ENCODE measurements at regions not wholly inside any gene's neighbourhood (a gene's known extent, or its start where the extent isn't known, plus 50 kb on each side); places are given as distances from the start of the nearest gene placed in this dataset.
"Not testable (repeated sequence)": the region's sequence is repeated elsewhere in the genome, so short reads cannot be mapped to it uniquely, and the experiment has no call there.

- Histone ChIP-seq H3K27me3 (ENCODE audit: control insufficient read depth, insufficient read depth, low read length) (no peaks in the 10 kb centered on the region), H3K4me1 (ENCODE audit: control insufficient read depth, insufficient read depth, low read length) (no peaks in the 10 kb centered on the region), H3K9me3 (ENCODE audit: control insufficient read depth, low read length) (no peaks in the 10 kb centered on the region), H3K4me3 (ENCODE audit: low read length) (no peak overlapping the region), H3K9ac (ENCODE audit: low read length) (no peak overlapping the region), H3K36me3 (ENCODE audit: control insufficient read depth, insufficient read depth, low read length) (no peaks in the 10 kb centered on the region)
Observed at GRCh38 chr9:108743416-108743815, 112.4 kb downstream of the ACTL7B start.

GRCh38 chr9:108742191-108742590 lies 113.6 kb downstream of the ACTL7B start:
- H3K36me3 ChIP-seq (ENCODE audit: control insufficient read depth, insufficient read depth, low read length): no peaks in the 10 kb centered on the region
- no peak overlapping the region for H3K9ac ChIP-seq (ENCODE audit: low read length)
- H3K4me1 ChIP-seq (ENCODE audit: control insufficient read depth, insufficient read depth, low read length): no peaks in the 10 kb centered on the region
- H3K4me3 ChIP-seq (ENCODE audit: low read length): no peak overlapping the region
- H3K9me3 ChIP-seq (ENCODE audit: control insufficient read depth, low read length): no peaks in the 10 kb centered on the region
- no peaks in the 10 kb centered on the region for H3K27me3 ChIP-seq (ENCODE audit: control insufficient read depth, insufficient read depth, low read length)

DNA sequence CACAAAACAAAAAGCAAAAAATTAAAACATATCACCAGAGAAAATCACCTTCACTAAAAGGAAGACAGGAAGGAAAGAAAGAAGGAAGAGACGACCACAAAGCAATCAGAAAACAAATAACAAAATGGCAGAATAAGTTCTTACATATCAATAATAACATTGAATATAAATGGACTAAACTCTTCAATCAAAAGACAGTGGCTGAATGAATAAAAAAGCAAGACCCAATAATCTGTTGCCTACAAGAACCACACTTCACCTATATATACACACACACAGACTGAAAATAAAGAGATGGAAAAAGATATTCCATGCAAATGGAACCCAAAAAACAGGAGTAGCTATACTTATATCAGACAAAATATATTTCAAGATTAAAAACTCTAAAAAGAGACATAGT lies 124.5 kb downstream of the ACTL7B start:
- not testable (repeated sequence) for H3K9me3 ChIP-seq (ENCODE audit: control insufficient read depth, low read length); H3K36me3 ChIP-seq (ENCODE audit: control insufficient read depth, insufficient read depth, low read length); H3K9ac ChIP-seq (ENCODE audit: low read length); H3K27me3 ChIP-seq (ENCODE audit: control insufficient read depth, insufficient read depth, low read length); H3K4me1 ChIP-seq (ENCODE audit: control insufficient read depth, insufficient read depth, low read length); H3K4me3 ChIP-seq (ENCODE audit: low read length)

GRCh38 chr9:108727580-108728111 lies 128.1 kb downstream of the ACTL7B start:
- Histone ChIP-seq H3K27me3 (ENCODE audit: control insufficient read depth, insufficient read depth, low read length) (no peaks in the 10 kb centered on the region), H3K9me3 (ENCODE audit: control insufficient read depth, low read length) (no peaks in the 10 kb centered on the region)

DNA sequence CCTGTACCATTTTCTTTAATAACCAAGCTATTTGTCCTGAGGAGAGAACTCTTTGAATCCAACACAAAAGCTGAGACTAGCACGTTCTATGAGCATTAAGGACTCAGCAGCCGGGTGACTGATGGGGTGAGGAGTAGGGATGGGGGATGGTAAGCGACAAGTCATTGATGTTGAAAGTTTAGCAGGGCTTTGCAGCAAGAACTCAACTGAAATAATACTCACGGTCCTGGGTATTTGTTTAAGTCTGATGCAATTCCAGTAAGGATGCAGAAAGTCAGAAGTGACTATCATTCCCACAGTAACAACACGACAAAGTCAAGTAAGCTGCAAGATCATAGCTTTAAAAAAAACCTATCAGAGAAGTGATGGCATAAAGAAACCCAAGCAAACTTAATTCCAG lies 131.1 kb downstream of the ACTL7B start:
- H3K4me3 ChIP-seq (ENCODE audit: low read length): no peak overlapping the region
- no peaks in the 10 kb centered on the region for H3K36me3 ChIP-seq (ENCODE audit: control insufficient read depth, insufficient read depth, low read length)
- H3K27me3 ChIP-seq (ENCODE audit: control insufficient read depth, insufficient read depth, low read length): no peaks in the 10 kb centered on the region
- no peak overlapping the region for H3K9ac ChIP-seq (ENCODE audit: low read length)
- H3K4me1 ChIP-seq (ENCODE audit: control insufficient read depth, insufficient read depth, low read length): no peaks in the 10 kb centered on the region
- no peaks in the 10 kb centered on the region for H3K9me3 ChIP-seq (ENCODE audit: control insufficient read depth, low read length)

More at GRCh38 chr9:108727580-108728111, 128.1 kb downstream of the ACTL7B start:
- Histone ChIP-seq H3K36me3 (ENCODE audit: control insufficient read depth, insufficient read depth, low read length) (no peaks in the 10 kb centered on the region), H3K4me1 (ENCODE audit: control insufficient read depth, insufficient read depth, low read length) (no peaks in the 10 kb centered on the region), H3K9ac (ENCODE audit: low read length) (no peak overlapping the region), H3K4me3 (ENCODE audit: low read length) (no peak overlapping the region)

DNA sequence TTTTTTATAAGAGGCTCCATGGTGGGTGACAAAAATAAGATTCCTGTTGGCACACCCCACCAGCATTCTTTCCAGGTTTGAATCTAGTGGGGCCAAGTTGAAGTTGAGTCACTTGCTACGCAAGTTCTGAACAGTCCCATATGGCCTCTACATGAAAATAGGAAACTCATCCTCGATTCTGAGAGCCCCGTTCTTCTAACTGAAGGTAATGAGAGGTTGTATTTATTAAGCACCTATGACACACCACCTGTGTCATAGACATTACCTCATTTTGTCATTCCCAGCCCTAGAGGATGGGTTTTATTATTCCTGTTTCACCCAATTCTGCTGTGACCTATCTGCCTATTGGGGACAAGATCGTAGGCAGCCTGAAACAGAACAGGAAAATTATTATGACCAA lies 131.7 kb downstream of the ACTL7B start:
- Histone ChIP-seq H3K9ac (ENCODE audit: low read length) (no peak overlapping the region), H3K4me3 (ENCODE audit: low read length) (no peak overlapping the region), H3K4me1 (ENCODE audit: control insufficient read depth, insufficient read depth, low read length) (no peaks in the 10 kb centered on the region), H3K9me3 (ENCODE audit: control insufficient read depth, low read length) (no peaks in the 10 kb centered on the region), H3K27me3 (ENCODE audit: control insufficient read depth, insufficient read depth, low read length) (no peaks in the 10 kb centered on the region), H3K36me3 (ENCODE audit: control insufficient read depth, insufficient read depth, low read length) (no peaks in the 10 kb centered on the region)

DNA sequence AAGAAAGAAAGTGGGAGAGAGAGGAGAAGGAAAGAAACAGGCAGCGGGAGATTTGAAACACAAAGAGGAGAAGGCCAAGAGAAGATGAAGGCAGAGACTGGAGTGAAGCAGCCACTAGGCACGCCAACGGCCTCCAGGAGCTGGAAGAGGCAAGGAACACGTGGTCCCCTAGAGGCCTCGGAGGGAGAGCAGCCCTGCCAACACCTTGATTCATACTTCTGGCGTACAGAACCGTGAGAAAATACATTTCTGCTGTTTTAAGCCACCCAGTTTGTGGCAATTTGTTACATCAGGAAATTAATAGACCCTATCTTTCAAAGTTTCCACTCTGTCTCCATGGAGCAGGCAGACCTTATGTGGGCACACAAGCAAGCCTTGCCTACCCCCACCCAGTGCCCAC lies 133.4 kb downstream of the ACTL7B start:
- H3K36me3 ChIP-seq (ENCODE audit: control insufficient read depth, insufficient read depth, low read length): no peaks in the 10 kb centered on the region
- no peak overlapping the region for H3K4me3 ChIP-seq (ENCODE audit: low read length)
- no peak overlapping the region for H3K9ac ChIP-seq (ENCODE audit: low read length)
- no peaks in the 10 kb centered on the region for H3K9me3 ChIP-seq (ENCODE audit: control insufficient read depth, low read length)
- no peaks in the 10 kb centered on the region for H3K4me1 ChIP-seq (ENCODE audit: control insufficient read depth, insufficient read depth, low read length)
- no peaks in the 10 kb centered on the region for H3K27me3 ChIP-seq (ENCODE audit: control insufficient read depth, insufficient read depth, low read length)

- no peak overlapping the region for H3K4me3 ChIP-seq (ENCODE audit: low read length)
- no peaks in the 10 kb centered on the region for H3K9me3 ChIP-seq (ENCODE audit: control insufficient read depth, low read length)
- no peaks in the 10 kb centered on the region for H3K4me1 ChIP-seq (ENCODE audit: control insufficient read depth, insufficient read depth, low read length)
- H3K9ac ChIP-seq (ENCODE audit: low read length): no peak overlapping the region
- H3K36me3 ChIP-seq (ENCODE audit: control insufficient read depth, insufficient read depth, low read length): no peaks in the 10 kb centered on the region
- H3K27me3 ChIP-seq (ENCODE audit: control insufficient read depth, insufficient read depth, low read length): no peaks in the 10 kb centered on the region
Observed at GRCh38 chr9:108720191-108720642, 135.6 kb downstream of the ACTL7B start.

DNA sequence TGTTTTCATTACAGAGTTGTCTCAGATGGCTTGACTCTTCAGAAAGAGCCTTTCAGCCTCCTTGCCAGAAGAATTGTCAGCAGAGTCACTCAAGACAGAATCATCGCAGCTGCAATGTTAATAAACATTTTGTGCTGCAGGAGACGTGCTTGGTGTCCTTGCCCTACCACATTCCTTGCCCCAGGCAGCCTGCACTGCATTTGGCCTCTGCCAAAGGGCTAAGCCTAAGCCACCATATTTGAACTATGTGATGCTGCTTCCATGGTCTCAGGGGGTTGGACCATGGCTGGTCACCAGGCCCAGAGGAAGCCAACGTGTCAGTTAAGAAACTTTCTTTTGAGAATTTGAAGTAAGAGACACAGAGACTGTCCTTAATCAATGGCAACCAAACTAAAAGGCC lies 145.4 kb downstream of the ACTL7B start:
- Histone ChIP-seq H3K4me3 (ENCODE audit: low read length) (no peak overlapping the region), H3K36me3 (ENCODE audit: control insufficient read depth, insufficient read depth, low read length) (no peaks in the 10 kb centered on the region), H3K9me3 (ENCODE audit: control insufficient read depth, low read length) (no peaks in the 10 kb centered on the region), H3K27me3 (ENCODE audit: control insufficient read depth, insufficient read depth, low read length) (no peaks in the 10 kb centered on the region), H3K4me1 (ENCODE audit: control insufficient read depth, insufficient read depth, low read length) (no peaks in the 10 kb centered on the region), H3K9ac (ENCODE audit: low read length) (no peak overlapping the region)

- no peak overlapping the region for H3K4me3 ChIP-seq (ENCODE audit: low read length)
- no peak overlapping the region for H3K9ac ChIP-seq (ENCODE audit: low read length)
- no peaks in the 10 kb centered on the region for H3K4me1 ChIP-seq (ENCODE audit: control insufficient read depth, insufficient read depth, low read length)
- H3K36me3 ChIP-seq (ENCODE audit: control insufficient read depth, insufficient read depth, low read length): no peaks in the 10 kb centered on the region
- H3K9me3 ChIP-seq (ENCODE audit: control insufficient read depth, low read length): no peaks in the 10 kb centered on the region
- H3K27me3 ChIP-seq (ENCODE audit: control insufficient read depth, insufficient read depth, low read length): no peaks in the 10 kb centered on the region
Observed at GRCh38 chr9:108709997-108710396, 145.8 kb downstream of the ACTL7B start.

DNA sequence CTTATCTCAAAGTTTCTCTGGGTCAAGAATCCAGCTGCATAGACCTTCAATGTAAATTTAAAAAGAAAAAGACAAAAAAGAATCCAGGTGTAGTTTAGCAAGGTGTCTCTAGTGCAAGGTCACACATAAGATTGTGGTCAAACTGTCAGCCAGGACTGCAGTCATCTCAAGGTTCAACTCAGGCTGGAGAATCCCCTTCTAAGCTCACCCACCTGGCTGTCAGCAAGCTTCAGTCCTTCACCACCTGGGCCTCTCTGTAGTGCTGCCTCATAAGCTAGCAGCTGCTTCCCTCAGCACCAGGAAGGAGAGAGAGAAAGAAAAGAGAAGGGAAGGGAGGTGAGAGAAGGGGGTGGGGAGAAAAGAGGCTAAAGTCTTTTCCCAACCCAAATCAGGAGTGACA lies 146.7 kb downstream of the ACTL7B start:
- no peaks in the 10 kb centered on the region for H3K9me3 ChIP-seq (ENCODE audit: control insufficient read depth, low read length)
- no peaks in the 10 kb centered on the region for H3K27me3 ChIP-seq (ENCODE audit: control insufficient read depth, insufficient read depth, low read length)
- H3K9ac ChIP-seq (ENCODE audit: low read length): no peak overlapping the region
- H3K36me3 ChIP-seq (ENCODE audit: control insufficient read depth, insufficient read depth, low read length): no peaks in the 10 kb centered on the region
- H3K4me1 ChIP-seq (ENCODE audit: control insufficient read depth, insufficient read depth, low read length): peaks cover 8% of the 10 kb centered on the region
- no peak overlapping the region for H3K4me3 ChIP-seq (ENCODE audit: low read length)

- Histone ChIP-seq H3K9ac (ENCODE audit: low read length) (no peak overlapping the region), H3K4me1 (ENCODE audit: control insufficient read depth, insufficient read depth, low read length) (peaks cover 12% of the 10 kb centered on the region), H3K27me3 (ENCODE audit: control insufficient read depth, insufficient read depth, low read length) (no peaks in the 10 kb centered on the region), H3K36me3 (ENCODE audit: control insufficient read depth, insufficient read depth, low read length) (no peaks in the 10 kb centered on the region), H3K9me3 (ENCODE audit: control insufficient read depth, low read length) (no peaks in the 10 kb centered on the region), H3K4me3 (ENCODE audit: low read length) (no peak overlapping the region)
Observed at GRCh38 chr9:108708448-108708847, 147.3 kb downstream of the ACTL7B start.

- Histone ChIP-seq H3K27me3 (ENCODE audit: control insufficient read depth, insufficient read depth, low read length) (no peaks in the 10 kb centered on the region), H3K9me3 (ENCODE audit: control insufficient read depth, low read length) (no peaks in the 10 kb centered on the region), H3K4me1 (ENCODE audit: control insufficient read depth, insufficient read depth, low read length) (peaks cover 12% of the 10 kb centered on the region), H3K4me3 (ENCODE audit: low read length) (no peak overlapping the region), H3K9ac (ENCODE audit: low read length) (no peak overlapping the region), H3K36me3 (ENCODE audit: control insufficient read depth, insufficient read depth, low read length) (no peaks in the 10 kb centered on the region)
Observed at GRCh38 chr9:108707120-108707519, 148.7 kb downstream of the ACTL7B start.

Measured in mucosa of stomach (tissue), 1 donor.